GM21717 (cell line): ENCODE measurements at regions not wholly inside any gene's neighbourhood (a gene's known extent, or its start where the extent isn't known, plus 50 kb on each side); places are given as distances from the start of the nearest gene placed in this dataset.

Experiments used
- ATAC-seq: cut with Tn5 transposase; IDR thresholded peaks from one replicate; pipeline ENCODE4 v1.9.1; 2021; ENCODE audit warnings: mild to moderate bottlenecking, moderate library complexity; ENCODE audit not compliant: unreplicated experiment

DNA sequence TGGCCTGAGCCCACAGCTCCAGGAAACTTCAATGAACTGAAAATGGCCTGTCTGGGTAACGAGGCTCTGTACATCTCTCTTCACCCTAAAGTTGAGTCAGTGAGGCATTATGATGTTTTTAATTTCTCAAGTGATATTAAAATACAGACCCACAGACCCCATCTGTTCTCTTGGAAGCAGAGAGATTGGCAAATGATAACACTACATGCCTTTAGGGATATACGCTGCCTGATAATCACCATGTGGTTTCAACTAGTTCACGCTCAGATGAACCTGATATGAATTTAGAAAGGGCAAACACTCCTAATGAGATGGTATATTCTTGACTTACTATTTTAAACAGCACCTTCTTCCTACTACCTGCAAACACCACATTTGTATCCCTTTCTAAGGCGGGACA is 127.5 kb downstream of the RFC3 start:
- no peak for ATAC-seq

DNA sequence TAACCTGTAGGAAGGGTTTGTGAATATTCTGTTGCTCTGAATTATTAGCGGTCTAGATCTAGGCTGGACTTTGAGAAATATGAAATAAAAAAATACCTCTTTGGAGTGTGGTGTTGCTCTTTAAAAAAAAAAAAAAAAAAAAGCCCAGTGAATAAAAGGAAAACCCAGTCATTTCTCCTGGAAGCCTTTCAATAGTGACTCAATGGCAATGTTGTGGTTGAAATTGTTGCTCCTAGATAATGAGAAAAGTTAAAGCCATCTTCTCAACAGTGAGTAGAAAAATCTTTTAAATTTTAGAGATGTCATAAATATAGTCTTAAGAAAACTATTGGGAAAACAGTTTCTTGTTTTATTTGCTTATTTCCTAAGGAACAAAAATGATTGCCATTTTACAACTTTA is 135.3 kb downstream of the RFC3 start:
- ATAC-seq, result no peak

DNA sequence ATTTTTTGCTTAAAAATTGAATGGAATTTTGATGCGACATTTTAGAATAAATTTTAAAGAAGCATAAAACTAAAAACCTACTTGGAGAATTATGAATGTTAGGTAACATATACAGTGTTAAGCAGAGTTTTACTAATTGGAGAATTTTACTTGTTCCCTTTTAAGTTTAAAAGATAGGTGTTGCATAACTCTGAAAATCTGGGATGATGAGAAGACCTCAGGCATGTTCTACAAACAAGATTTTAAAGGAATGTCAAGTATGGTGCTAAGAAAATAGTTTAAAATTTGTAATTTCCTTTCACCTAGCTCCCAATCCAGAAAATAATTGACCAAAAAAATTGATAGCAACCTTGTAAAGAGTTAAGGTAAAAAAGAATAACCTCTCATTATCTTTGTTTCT is 135.8 kb downstream of the RFC3 start:
- ATAC-seq, result no peak

DNA sequence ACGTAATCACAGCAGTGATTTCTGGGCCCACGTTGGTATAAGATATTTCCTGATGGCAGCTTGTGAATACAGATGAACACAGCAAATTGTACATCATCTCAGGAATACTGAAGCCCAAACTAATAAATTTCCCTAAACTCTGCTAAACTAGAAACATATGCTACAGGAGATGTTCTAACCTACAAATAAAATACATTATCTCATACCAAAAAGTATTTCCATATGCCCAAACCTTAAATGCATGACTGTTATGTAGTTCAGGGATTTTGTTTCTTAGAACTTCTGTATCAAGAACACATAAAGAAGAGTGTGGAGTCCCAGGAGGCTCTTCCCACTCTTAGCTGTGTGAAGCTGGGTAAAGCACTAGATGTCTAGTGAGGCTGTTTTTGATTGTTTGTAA is 138.4 kb downstream of the RFC3 start:
- ATAC-seq, result no peak

DNA sequence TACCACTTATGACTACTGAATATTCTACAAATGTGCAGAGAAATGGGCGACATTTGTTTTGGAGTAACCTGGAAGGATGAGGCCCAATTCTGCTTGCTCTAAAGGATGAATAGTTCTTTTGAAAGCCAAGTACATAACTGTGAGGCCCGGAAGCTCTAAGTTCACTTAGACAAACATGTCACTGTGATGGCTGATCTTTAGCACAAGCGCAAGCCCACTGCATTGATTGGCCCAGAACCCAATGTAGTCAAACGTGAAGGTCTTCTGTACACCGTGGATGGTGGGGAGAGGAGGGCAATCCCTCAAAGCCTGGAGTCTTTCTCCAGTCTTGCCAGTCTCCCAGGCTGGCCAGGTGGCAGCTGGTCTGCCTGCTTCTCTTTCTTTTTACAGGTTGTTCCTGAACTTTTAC is 139.6 kb downstream of the RFC3 start:
- ATAC-seq, result no peak

DNA sequence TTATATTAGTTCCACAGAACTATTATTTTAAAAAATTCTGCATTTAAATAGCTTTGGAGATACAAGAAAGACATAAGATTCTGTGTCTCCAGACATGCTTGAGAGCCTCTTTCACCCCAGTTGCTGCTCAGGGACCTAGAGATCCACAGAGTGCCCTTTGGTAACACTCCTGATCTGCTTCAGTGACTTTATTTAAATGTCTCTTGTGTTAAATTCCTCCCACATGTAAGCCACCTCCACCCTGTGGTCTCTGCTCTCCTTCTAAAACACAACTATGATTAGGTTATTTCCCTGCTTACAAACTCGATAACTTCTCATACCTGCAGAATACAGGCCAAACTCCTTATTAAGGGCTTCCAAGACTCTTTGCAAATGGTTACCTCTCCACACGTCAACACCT is 141.0 kb downstream of the RFC3 start:
- ATAC-seq, result no peak

DNA sequence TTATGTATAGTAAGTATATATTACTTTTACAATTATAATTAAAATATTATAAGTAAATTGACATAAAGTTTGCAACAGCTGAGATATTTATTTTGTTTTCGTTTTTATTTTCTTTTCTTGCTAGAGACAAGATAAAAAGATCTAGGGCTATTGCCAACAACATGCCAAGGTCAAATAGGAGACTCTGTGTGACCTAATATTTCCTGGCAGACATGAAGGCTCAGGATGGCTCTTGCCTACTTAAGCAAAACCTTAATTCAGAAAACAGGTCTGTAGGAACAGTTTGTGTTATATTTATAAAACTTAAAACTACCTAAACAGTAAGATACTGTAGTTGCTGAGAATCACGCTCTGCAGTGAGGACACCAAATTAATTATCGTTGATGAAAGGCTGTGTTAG is 145.2 kb downstream of the RFC3 start:
- no peak for ATAC-seq

DNA sequence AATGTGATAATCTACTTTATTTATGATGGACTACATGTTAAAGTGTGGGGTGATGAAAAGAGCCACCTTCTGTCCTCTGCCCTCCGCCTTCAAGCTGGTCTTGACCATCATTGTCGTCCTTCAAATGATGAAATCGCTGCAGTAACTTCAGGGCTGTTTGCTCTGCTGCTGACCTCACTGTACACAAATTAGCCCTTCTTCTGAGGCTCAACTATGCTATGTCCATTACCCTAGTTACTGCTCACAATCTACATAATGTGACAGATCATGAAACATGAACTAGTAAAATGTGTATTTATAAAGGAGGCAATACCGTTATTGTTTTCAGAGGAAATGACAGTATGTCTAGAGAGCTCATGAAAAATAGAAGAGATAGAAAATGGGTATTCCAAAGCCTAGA is 145.9 kb downstream of the RFC3 start:
- ATAC-seq, result no peak

DNA sequence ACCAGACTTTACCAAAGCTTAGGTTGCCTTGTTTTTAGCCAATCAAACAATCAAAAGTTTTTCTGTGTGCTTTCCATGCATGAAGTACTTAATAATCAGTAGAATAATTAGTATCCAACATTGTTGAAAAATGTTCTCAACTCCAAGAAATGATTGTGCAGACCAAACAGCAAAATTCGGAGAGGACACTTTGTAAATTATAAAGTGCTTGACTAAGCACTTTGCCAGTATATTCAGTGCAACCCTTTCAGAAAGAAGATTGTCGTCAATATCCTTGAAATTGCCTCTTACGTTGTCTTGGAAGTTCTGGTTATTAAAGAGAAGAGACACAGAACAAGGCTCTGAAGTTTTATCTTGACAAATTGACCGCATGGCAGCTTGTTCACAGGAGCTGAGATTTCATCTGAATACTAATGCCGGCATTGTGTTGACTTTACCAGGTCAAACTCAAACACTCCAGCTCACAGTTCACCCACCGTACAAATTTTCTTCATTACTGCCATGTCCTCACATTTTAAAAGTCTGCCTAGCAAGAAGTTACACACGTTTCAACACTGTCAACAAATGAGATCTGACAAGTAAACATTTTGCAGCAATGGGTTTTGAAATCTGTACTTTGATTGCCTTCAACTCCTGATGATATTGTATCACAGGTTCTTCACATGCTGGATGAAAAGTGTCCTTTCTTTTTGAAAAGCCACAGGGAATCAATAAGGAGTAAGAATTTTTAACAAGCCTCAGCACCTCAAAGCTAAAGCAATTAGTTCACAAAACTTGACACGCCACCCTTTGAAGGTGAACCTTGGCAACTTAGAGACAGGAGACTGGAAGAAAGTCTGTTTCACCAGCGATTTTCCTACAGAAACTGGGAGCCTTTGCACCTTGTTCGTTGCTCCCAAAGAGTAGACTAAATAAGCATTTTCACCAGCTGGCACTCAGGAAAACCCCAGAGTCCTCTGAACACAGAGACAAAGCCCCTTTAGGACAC is 150.9 kb downstream of the RFC3 start:
- no peak for ATAC-seq

DNA sequence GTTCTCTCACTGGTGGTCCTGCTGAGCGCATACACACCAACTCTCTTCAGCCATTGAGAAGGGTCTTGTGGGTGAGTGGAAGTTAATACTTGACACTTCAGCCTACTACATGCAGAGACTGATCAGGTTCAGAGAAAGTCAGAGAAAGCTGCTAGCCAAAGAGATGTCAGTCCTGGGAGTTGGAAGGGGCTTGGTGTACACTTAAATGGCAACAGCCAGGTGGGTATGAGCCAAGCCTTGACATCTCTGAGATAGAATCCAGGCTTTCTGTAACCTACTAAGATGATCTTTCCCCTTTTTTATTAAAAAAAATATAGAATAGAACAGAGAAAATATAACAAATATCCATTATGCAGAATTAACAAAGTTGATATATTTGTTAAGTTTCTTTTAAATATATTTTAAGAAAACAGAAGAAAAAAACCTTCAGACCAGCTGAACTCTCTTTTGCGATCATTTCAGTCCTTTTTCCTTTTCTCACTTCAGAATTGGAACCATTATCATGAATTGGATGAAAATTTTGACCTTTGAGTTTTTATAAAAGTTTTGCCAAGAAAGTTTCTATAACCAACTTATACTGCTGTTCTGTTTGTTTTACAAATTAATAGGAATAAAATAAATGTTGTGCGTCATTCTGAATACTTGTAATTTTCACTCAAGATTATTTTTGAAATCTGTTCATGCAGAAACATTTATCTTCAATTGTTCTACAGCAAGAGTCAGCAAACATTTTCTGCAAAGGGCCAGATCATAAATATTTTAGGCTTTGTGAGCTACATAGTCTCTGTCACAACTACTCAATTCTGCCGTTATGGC is 153.0 kb downstream of the RFC3 start:
- no peak for ATAC-seq

DNA sequence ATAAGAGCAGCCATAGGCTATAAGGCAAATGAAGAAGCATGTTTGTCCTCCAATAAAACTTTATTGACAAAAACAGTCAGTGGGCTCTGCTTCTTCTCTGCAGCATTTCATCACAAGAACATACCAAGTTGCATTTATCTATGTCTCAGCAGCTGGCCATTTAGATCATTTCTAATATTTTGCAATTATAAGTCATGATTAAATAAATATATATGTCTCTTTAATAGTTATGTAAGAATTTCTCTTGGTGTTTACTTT is 153.5 kb downstream of the RFC3 start:
- no peak for ATAC-seq

DNA sequence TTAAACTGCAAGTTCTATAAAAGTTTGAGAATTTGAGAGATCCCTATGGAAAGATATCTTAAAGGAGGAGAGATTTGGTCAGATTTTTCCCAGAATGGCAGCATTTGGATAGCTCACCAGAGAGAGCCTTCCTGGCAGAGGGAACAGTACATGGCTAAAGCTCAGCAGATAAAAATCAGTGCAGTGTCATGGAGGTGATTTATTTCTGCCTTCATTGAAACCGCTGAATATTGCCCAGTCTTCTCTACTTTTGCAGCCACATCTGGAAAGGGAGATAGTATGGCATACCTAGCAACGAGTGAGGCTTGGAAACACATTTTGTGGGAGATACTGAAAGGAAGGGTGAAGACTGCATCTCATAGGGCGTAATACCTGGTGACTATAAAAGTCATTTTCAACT is 155.2 kb downstream of the RFC3 start:
- ATAC-seq, result no peak

DNA sequence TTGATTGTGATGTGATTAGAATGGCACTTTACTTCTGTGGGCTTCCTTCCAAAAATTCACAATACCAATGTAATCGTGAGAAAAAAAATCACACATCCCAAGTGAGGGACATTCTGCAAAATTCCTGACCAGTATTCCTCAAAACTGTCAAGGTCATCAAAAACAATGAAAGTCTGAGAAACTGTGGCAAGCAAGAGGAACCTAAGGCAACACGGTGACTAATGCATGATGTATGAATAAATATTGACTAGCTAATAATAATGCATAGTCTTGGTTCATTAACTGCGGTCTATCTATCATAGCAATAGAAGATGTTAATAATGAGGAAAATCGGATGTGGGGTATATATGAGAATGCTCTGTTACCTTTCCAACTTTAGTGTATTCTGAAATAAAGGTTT is 159.0 kb downstream of the RFC3 start:
- ATAC-seq, result no peak

DNA sequence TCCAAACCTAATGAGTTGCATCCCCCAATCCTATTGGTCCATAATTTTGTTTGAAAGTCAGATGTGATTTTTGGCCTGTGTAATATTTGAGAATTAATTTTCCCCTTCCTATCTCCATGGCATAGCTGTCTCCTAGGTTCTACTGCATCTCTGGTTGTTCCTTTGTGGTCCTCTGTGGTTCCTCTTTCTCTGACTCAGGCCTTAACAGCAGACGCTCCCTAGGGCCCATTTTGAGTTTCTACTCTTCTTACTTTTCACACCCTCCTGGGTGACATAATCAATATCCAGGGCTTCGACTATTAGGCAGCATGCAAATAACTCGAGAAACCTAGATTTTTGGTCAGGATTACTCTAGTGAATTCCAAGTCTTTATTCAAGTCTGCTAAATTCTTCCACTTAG is 160.7 kb downstream of the RFC3 start:
- ATAC-seq, result no peak

DNA sequence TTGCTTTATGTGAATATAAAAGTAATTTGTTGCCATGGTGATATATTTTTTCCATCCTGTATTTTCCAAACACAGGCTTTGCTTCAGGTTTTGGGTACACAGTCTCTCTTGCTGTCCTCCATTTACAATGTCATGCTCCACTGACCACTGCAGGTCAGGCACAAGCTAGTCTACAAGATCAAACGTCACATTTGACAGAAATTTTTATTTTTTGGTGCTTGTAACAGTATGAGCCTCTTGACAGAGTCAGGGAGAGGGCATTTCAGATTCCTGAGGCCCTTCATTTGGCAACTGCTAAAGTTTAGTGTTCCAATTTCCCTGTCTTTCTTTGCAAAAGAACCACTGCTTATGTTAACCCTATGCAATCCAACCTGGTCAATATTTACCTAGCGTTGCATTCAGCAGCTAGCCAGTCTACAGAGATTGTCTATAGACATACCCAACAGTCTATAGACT is 175.0 kb downstream of the RFC3 start:
- ATAC-seq, result no peak

DNA sequence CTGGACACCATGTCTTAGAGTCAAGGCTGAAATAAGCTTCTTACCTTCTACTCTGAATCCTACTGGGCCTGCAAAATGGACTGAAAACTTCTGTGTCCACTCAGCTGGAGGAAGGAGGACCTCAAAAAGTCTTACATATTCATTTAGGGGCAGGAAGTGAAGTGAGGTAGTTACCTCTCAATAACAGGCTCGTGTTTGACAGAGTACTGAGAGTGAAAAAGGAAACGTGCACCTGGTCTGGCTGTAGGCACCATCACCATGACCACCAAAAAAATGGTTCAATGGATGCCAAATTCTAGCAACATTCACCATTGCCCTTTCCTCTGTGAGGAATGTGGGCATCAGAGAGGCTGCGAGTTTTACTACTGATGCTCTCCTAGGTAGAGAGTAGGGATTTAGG is 176.2 kb downstream of the RFC3 start:
- ATAC-seq, result no peak

DNA sequence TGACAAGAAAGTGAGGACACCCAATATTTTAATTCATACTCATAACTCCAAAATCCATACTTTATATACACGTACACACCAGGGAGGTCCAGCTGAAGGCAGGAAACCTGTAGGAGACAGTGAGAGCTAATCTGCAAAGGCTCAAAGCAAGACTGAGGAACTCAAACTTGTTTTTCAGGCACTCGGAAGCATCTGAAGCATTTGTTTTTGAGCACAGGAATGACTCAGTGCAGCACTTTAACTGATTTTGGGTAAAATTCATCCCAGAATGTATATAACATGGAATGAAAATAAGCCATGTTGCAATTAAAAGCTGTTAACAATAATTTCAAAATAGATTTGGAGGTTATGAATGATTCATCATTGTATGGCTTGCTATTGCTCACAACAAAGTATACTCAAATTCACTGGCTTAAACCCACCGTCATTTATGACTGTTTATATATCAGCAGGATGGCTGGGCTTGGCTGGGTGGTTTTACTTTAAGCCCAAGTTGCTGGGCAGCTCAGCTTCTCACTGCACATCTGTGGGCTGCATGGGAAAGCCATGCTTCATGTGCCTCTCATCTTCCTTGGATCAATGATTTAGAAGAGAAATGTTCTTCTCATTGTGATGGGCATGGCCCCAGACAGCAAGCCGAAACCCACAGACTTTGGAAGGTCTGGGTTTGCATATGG is 177.0 kb downstream of the RFC3 start:
- ATAC-seq, result no peak

DNA sequence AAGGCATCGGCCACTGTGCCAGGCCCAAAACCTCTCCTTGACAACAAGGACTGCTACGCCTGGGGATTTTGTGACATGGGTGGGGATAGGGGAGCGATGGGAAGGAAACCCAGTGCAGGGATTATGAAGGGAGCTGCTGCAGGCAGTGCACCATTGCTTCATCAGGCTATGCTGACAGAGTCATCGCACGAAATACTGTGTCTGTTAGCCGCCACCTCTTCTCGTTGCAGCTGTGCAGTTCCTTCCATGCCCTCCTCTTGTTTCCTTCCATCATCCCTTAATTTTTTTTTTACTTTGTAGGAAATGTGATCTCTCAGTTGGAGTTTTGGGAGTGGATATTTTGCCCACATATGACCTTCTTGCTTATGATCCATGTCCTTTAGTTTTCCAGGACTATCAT is 178.7 kb downstream of the RFC3 start:
- no peak for ATAC-seq

DNA sequence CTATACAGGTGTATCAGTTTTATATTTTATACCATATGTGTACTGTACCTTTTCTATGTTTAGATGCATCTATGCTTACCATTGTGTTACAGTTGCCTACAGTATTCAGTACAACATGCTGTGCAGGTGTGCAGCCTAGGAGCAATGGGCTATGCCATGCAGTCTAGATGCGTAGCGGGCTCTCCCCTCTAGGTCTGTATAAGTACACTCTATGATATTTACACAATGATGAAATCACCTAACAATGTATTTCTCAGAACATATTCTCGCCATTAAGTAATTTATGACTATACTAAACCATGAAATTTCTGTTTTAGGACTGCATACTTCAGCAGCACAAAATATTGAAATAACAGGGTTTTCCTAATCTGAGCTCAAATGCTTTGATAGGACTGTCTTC is 179.6 kb downstream of the RFC3 start:
- no peak for ATAC-seq

DNA sequence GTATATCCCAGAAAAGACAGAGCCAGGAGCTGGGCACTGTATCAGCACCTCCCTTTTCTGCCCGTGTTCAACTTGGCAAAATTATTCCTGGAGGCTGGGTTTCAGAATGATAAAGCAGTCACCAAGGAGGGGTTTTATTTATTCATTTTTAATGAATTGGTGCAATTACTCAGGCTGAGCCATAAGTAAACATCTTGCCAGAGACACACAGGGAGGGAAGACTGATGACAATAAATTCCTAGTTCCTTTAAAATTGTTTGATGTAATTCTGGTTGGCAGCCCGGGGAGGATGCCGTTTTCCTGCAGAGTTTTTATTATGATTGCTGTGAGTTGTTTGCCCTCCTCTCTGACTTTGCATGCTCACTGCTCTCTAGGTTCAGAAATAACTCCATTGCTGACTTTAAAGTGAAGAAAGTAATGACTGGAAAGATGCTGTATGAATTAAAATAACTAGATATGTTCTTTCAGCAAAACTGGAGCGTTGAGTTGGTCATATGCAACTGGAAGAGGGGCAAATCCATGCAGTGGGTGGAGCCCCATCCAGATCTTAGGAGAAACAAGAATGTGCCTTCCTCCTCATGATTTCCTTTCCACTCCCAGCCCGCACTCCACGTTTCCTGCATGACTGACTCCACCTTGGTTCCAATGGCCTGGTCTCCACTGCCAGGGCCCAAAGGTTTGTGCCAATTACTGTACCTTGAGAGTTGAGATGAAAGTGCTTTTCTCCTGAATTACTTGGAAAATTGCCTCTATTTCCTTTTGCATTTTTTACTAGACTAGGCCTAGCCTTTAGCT is 182.1 kb downstream of the RFC3 start:
- no peak for ATAC-seq

DNA sequence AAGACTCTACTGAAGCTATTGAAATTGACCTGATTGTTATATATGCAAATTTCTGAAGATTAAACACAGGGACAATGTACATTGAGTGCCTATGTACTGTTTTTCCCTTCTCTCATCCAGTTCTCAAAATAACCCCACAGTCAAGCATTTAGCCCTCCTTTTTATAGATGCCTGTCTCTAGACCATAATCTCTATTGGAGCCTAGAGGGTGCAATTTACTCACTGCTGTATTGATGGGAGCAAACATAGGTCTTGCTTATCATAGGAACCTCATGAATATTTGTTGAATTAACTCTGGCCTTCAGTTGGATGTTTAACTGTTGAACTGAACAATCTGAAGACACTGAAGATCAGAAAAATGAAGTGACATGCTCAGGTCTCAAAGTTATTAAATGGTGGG is 183.0 kb downstream of the RFC3 start:
- no peak for ATAC-seq
